Endodermal cell (in vitro differentiated cells): ENCODE measurements at regions not wholly inside any gene's neighbourhood (a gene's known extent, or its start where the extent isn't known, plus 50 kb on each side); places are given as distances from the start of the nearest gene placed in this dataset.
"Not testable (repeated sequence)": the region's sequence is repeated elsewhere in the genome, so short reads cannot be mapped to it uniquely, and the experiment has no call there.

Source experiments
- DNase-seq: peaks from one replicate; pipeline ENCODE4 v3.0.0-alpha.2; 2017
- H3K27ac ChIP-seq: 2 replicates; pipeline ENCODE4 v1.5.1; 2013; ENCODE audit warnings: mild to moderate bottlenecking, low read depth, low read length, moderate library complexity
- H3K27me3 ChIP-seq: 2 replicates; pipeline ENCODE4 v1.6.1; 2013; ENCODE audit warnings: mild to moderate bottlenecking, low read length, moderate library complexity; ENCODE audit not compliant: insufficient read depth, control insufficient read depth, poor library complexity, severe bottlenecking
- H3K36me3 ChIP-seq: 2 replicates; pipeline ENCODE4 v1.7.0; 2013; ENCODE audit warnings: mild to moderate bottlenecking, low read length, moderate library complexity; ENCODE audit not compliant: control insufficient read depth, insufficient read depth
- H3K4me1 ChIP-seq: one replicate; pipeline ENCODE4 v1.7.0; 2013; ENCODE audit warnings: low read length; ENCODE audit not compliant: control insufficient read depth, insufficient read depth
- H3K4me3 ChIP-seq: 2 replicates; pipeline ENCODE4 v1.5.1; 2013; ENCODE audit warnings: mild to moderate bottlenecking, low read length, moderate library complexity
- H3K9ac ChIP-seq: 2 replicates; pipeline ENCODE4 v1.6.1; 2013; ENCODE audit warnings: mild to moderate bottlenecking, low read length, moderate library complexity; ENCODE audit not compliant: poor library complexity, severe bottlenecking; ENCODE audit errors: extremely low read depth
- H3K9me3 ChIP-seq: 2 replicates; pipeline ENCODE4 v1.6.1; 2013; ENCODE audit warnings: mild to moderate bottlenecking, low read length, moderate library complexity; ENCODE audit not compliant: control insufficient read depth
- H3K27ac Mint-ChIP-seq: 2 replicates; pipeline ENCODE4 v1.8.0; 2020; ENCODE audit warnings: mixed read lengths
- H3K27me3 Mint-ChIP-seq: 2 replicates; pipeline ENCODE4 v1.8.0; 2021; ENCODE audit warnings: mild to moderate bottlenecking, mixed read lengths; ENCODE audit not compliant: insufficient read depth
- H3K36me3 Mint-ChIP-seq: 2 replicates; pipeline ENCODE4 v1.8.0; 2020; ENCODE audit warnings: low read depth, mixed read lengths
- H3K4me1 Mint-ChIP-seq: 2 replicates; pipeline ENCODE4 v1.8.0; 2020; ENCODE audit warnings: mixed read lengths
- H3K4me3 Mint-ChIP-seq: 2 replicates; pipeline ENCODE4 v1.8.0; 2020; ENCODE audit warnings: mild to moderate bottlenecking, moderate library complexity, mixed read lengths
- H3K9me3 Mint-ChIP-seq: 2 replicates; pipeline ENCODE4 v1.8.0; 2020; ENCODE audit warnings: mild to moderate bottlenecking, mixed read lengths
- WGBS, 2 experiments: methylation state at CpG; one replicate each; pipeline versions ENCODE4 v1.1.5 to v1.1.7; 2013; ENCODE audit warnings: missing lambda C conversion rate in 2 of 2, mixed read lengths in 1 of 2; ENCODE audit not compliant: insufficient coverage in 1 of 2, insufficient read length in 1 of 2; 5-methylcytosine and 5-hydroxymethylcytosine counted together

DNA sequence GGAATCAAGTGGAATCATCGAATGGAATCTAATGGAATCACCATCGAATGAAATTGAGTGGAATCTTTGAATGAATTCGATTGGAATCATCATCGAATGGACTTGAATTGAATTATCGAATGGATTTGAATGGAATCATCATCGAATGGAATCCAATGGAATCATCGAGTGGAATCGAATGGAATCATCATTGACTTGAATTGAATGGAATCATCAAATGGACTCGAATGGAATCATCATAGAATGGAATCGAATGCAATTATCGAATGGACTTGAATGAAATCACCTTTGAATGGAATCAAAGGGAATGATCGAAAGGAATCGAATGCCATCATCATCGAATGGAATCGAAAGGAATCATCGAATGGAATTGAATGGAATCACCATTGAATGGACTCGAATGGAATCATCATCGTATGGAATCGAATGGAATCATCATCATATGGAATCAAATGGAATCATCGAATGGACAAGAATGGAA is 231.6 kb downstream of the SHCBP1 start:
- not testable (repeated sequence) for H3K4me3 ChIP-seq, H3K4me1 ChIP-seq, H3K27ac Mint-ChIP-seq, H3K36me3 ChIP-seq, H3K27me3 ChIP-seq, H3K27ac ChIP-seq, H3K4me1 Mint-ChIP-seq, H3K9ac ChIP-seq, H3K9me3 Mint-ChIP-seq, H3K27me3 Mint-ChIP-seq, H3K4me3 Mint-ChIP-seq, H3K36me3 Mint-ChIP-seq
- peaks cover 14% of the 10 kb centered on the region for H3K9me3 ChIP-seq
- DNase-seq: peak; percentile 57
- 80 to 81% methylated on average over 20 of the region's 20 CpGs for WGBS, 2 experiments

GRCh38 chr16:46388939-46389491 is 232.2 kb downstream of the SHCBP1 start:
- H3K27me3 Mint-ChIP-seq, H3K27ac ChIP-seq, H3K27ac Mint-ChIP-seq, H3K4me1 Mint-ChIP-seq, H3K9ac ChIP-seq, H3K4me1 ChIP-seq, H3K27me3 ChIP-seq, H3K4me3 Mint-ChIP-seq, H3K4me3 ChIP-seq, DNase-seq, H3K36me3 Mint-ChIP-seq, H3K36me3 ChIP-seq: not testable (repeated sequence)
- H3K9me3 Mint-ChIP-seq: peaks cover 13% of the 10 kb centered on the region
- 82 to 86% methylated on average over 27 of the region's 27 CpGs for WGBS, 2 experiments
- H3K9me3 ChIP-seq: peaks cover 19% of the 10 kb centered on the region

DNA sequence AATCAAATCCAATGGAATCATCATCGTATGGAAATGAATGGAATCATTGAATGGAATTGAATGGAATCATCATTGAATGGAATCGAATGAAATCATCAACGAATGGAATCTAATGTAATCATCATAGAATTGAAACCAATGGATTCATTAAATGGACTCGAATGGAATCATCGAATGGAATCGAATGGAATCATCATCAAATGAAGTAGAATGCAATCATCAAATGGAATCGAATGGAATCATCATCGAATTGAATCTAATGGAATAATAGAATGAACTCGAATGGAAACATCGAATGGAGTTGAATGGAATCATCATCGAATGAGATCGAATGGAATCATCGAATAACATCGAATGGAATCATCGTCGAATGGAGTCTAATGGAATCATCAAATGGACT is 232.8 kb downstream of the SHCBP1 start:
- not testable (repeated sequence) for H3K36me3 Mint-ChIP-seq, H3K4me1 ChIP-seq, H3K27me3 Mint-ChIP-seq, H3K4me1 Mint-ChIP-seq, H3K4me3 ChIP-seq, H3K9ac ChIP-seq, H3K36me3 ChIP-seq, H3K27me3 ChIP-seq, H3K4me3 Mint-ChIP-seq, H3K27ac Mint-ChIP-seq, H3K27ac ChIP-seq
- WGBS, 2 experiments: 85 to 88% methylated on average over 16 of the region's 16 CpGs
- peaks cover 24% of the 10 kb centered on the region for H3K9me3 ChIP-seq
- peak; percentile 46 for DNase-seq
- H3K9me3 Mint-ChIP-seq: peaks cover 14% of the 10 kb centered on the region

GRCh38 chr16:46387720-46388119 is 233.5 kb downstream of the SHCBP1 start:
- H3K4me3 ChIP-seq, H3K9ac ChIP-seq, H3K4me1 Mint-ChIP-seq, H3K4me1 ChIP-seq, H3K27me3 ChIP-seq, H3K27me3 Mint-ChIP-seq, DNase-seq, H3K4me3 Mint-ChIP-seq, H3K36me3 ChIP-seq, H3K36me3 Mint-ChIP-seq, H3K27ac Mint-ChIP-seq, H3K27ac ChIP-seq: not testable (repeated sequence)
- peaks cover 25% of the 10 kb centered on the region for H3K9me3 ChIP-seq
- peaks cover 15% of the 10 kb centered on the region for H3K9me3 Mint-ChIP-seq
- WGBS, 2 experiments: 73 to 76% methylated on average over 15 of the region's 15 CpGs

GRCh38 chr16:46386805-46387620 is 234.2 kb downstream of the SHCBP1 start:
- peaks cover 21% of the 10 kb centered on the region for H3K9me3 Mint-ChIP-seq
- H3K9ac ChIP-seq, DNase-seq, H3K27ac Mint-ChIP-seq, H3K27me3 Mint-ChIP-seq, H3K27me3 ChIP-seq, H3K4me1 ChIP-seq, H3K36me3 ChIP-seq, H3K4me3 Mint-ChIP-seq, H3K36me3 Mint-ChIP-seq, H3K27ac ChIP-seq, H3K4me1 Mint-ChIP-seq: not testable (repeated sequence)
- peak overlapping the region; percentile 3 for H3K4me3 ChIP-seq
- 76 to 81% methylated on average over 28 of the region's 28 CpGs for WGBS, 2 experiments
- peaks cover 29% of the 10 kb centered on the region for H3K9me3 ChIP-seq

DNA sequence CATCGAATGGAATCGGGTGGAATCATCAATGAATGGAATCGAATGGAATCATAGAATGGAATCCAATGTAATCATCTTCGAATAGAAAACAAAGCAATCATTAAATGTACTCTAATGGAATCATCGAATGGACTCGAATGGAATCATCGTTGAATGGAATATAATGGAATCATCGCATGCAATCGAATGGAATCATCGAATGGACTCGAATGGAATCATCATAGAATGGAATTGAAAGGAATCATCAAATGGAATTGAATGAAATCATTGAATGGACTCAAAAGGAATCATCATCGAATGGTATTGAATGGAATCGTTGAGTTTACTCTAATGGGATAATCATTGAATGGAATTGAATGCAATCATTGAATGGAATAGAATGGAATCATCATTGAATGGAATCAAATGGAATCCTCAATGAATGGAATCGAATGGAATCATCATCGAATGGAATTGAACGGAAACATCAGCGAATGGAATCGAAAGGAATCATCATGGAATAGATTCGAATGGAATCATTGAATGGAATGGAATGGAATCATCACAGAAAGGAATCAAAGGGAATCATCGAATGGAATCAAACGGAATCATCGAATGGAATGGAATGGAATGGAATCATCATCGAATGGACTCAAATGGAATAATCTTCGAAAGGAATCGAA is 234.9 kb downstream of the SHCBP1 start:
- peaks cover 29% of the 10 kb centered on the region for H3K9me3 Mint-ChIP-seq
- peaks cover 12% of the 10 kb centered on the region for H3K36me3 Mint-ChIP-seq
- not testable (repeated sequence) for H3K4me3 ChIP-seq, H3K27me3 ChIP-seq, DNase-seq, H3K4me1 Mint-ChIP-seq, H3K4me3 Mint-ChIP-seq, H3K4me1 ChIP-seq, H3K27me3 Mint-ChIP-seq, H3K27ac ChIP-seq, H3K36me3 ChIP-seq, H3K27ac Mint-ChIP-seq, H3K9ac ChIP-seq
- H3K9me3 ChIP-seq: peaks cover 36% of the 10 kb centered on the region
- WGBS, 2 experiments: 77 to 87% methylated on average over 22 to 25 of the region's 25 CpGs
